NT2/D1 (cell line): ENCODE measurements at regions not wholly inside any gene's neighbourhood (a gene's known extent, or its start where the extent isn't known, plus 50 kb on each side); places are given as distances from the start of the nearest gene placed in this dataset.

Experiments used
- SUZ12 ChIP-seq: IDR thresholded peaks from 2 replicates; pipeline ENCODE4 v1.6.1; 2011; ENCODE audit not compliant: insufficient read length, insufficient read depth; ENCODE audit errors: extremely low read depth
- ZNF274 ChIP-seq: IDR thresholded peaks from 2 replicates; pipeline ENCODE4 v1.6.1; 2011; ENCODE audit warnings: mild to moderate bottlenecking, low read depth, low read length

GRCh38 chr2:18641823-18642222 is 52.5 kb upstream of the NT5C1B start:
- TF ChIP-seq SUZ12 (no peak), ZNF274 (no peak)
